AG04450 (cell line): ENCODE measurements at regions not wholly inside any gene's neighbourhood (a gene's known extent, or its start where the extent isn't known, plus 50 kb on each side); places are given as distances from the start of the nearest gene placed in this dataset.

Experiments
- CTCF ChIA-PET: fragments of 300-600, 350-600 bp; formaldehyde crosslinking; extraction: SDS; loops from one replicate; lab custom pipeline; 2022; ENCODE audit warnings: antibody characterized with exemption, inconsistent platforms; lab: Charles Lee
- POLR2A ChIA-PET: fragments of 350-600 bp; formaldehyde crosslinking; extraction: SDS; loops from one replicate; lab custom pipeline; 2021; ENCODE audit warnings: antibody characterized with exemption, inconsistent platforms; lab: Yijun Ruan, JAX
- DNase-seq: peaks from one replicate; pipeline ENCODE4 v3.0.0-alpha.2; 2011; ENCODE audit warnings: low read depth, low spot score
- H3K27ac ChIP-seq: one replicate; pipeline ENCODE4 v1.5.1; 2012; ENCODE audit warnings: low read depth, low read length, control low read depth
- H3K27me3 ChIP-seq: one replicate; pipeline ENCODE4 v1.6.0; 2012; ENCODE audit warnings: low read length; ENCODE audit not compliant: control insufficient read depth, insufficient read depth
- H3K4me3 ChIP-seq: 2 replicates; pipeline ENCODE4 v1.5.1; 2011; ENCODE audit warnings: mild to moderate bottlenecking, low read depth, low read length, control low read depth
- H3K9me3 ChIP-seq: 2 replicates; pipeline ENCODE4 v1.5.1; 2012; ENCODE audit warnings: low read length; ENCODE audit not compliant: control insufficient read depth, insufficient read depth
- TF ChIP-seq, protein P1 (sequence below): IDR thresholded peaks from 2 replicates; pipeline ENCODE4 v1.5.1; 2011; ENCODE audit warnings: low read depth, low read length, control low read depth, inconsistent platforms

- H3K4me3 ChIP-seq: no peak overlapping the region
- POLR2A ChIA-PET: interaction anchor here (0.6 to 1.2 kb wide), 2 partner anchors 57 to 72 kb away, joined by 3 read pairs; no protein-coding TSS in a partner anchor
Observed at GRCh38 chr12:124493809-124494750, 73.3 kb downstream of the NCOR2 start.

DNA sequence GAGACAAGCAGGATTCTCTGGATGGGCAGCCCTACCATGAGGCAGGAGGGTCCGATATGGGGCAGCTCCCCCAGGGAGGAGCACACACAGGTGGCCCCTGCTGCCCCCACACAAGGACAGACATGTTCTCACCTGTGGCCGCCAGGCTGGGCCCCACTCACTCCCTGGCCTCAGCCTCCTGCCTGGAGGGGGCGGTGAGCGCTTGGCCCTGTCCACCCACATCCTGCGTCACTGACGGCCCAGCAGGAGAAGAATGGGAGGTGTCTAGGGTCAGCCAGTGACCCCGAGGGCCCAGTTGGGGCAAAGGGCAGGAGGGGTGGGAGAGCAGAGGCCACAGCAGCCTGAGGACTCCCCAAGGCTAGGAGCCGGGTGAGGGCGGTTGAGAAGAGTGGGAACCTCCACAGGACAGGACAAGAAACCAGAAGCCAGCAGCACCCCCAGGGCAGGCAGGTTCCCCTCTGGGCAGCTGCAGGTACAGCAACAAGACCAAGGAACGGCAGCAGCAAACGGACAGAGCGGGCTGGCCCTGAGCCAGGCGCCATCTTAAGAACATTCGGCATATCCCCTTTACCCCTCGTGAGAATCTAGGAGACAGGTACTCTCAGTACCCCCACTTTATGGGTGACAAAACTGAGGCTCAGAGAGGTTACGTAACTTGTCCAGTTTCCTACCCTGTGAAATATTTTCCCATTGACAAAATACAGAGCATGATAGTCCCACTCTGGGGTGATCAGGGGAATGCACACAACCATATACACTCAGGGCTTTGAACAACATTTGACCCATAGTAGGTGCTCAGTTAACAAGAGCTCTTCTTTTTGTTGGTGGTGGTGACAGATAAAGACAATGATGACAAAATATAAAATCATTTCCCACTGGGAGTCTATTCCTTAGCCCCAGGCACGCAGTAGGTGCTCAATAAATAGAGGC is 74.3 kb downstream of the NCOR2 start:
- POLR2A ChIA-PET: no interaction called here

More at GRCh38 chr12:124493809-124494750, 73.3 kb downstream of the NCOR2 start:
- CTCF ChIA-PET: no interaction called here
- H3K9me3 ChIP-seq: no peaks in the 10 kb centered on the region; the same call in 1 of the 2 replicates
- H3K27me3 ChIP-seq: no peaks in the 10 kb centered on the region
- no peak for DNase-seq
- TF ChIP-seq, protein P1, sequence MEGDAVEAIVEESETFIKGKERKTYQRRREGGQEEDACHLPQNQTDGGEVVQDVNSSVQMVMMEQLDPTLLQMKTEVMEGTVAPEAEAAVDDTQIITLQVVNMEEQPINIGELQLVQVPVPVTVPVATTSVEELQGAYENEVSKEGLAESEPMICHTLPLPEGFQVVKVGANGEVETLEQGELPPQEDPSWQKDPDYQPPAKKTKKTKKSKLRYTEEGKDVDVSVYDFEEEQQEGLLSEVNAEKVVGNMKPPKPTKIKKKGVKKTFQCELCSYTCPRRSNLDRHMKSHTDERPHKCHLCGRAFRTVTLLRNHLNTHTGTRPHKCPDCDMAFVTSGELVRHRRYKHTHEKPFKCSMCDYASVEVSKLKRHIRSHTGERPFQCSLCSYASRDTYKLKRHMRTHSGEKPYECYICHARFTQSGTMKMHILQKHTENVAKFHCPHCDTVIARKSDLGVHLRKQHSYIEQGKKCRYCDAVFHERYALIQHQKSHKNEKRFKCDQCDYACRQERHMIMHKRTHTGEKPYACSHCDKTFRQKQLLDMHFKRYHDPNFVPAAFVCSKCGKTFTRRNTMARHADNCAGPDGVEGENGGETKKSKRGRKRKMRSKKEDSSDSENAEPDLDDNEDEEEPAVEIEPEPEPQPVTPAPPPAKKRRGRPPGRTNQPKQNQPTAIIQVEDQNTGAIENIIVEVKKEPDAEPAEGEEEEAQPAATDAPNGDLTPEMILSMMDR: no peak
- no peak overlapping the region for H3K27ac ChIP-seq

DNA sequence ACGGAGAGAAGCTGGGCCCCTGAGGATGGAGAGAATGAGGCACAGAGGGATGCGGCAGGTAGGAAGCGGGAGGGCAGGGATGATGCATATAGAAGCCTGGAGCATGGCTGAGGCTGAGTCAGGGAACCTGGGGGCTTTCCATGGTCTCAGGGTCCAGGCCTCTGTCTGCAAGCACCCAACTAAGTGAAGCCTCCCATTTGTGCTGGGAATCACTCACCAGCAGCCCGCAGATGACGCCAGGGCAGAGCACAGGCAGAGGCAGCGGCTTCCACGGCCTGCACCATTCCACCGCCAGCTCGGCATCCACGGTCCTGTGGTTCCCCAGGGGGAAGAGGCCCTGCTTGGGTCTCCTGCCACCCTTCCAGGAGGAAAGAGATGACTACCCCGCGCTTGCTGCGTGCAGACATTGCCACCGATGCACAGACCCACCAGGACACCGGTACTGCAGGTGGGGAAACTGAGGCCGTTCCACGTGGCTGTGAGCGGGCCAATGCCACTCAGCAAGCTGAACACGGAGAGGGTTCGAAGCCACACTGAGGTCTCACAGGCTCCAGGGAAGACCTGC is 75.5 kb downstream of the NCOR2 start:
- CTCF ChIA-PET: no interaction called here
- Histone ChIP-seq H3K27me3 (no peaks in the 10 kb centered on the region), H3K4me3 (no peak overlapping the region), H3K9me3 (no peaks in the 10 kb centered on the region; the same call in 1 of the 2 replicates), H3K27ac (no peak overlapping the region)
- TF ChIP-seq, protein P1: no peak
- POLR2A ChIA-PET: interaction anchor here (0.8 kb wide), 1 partner anchor 27 kb away, joined by 3 read pairs; no protein-coding TSS in a partner anchor
- no peak for DNase-seq

More for the DNA sequence above, 74.3 kb downstream of the NCOR2 start:
- no peaks in the 10 kb centered on the region for H3K27me3 ChIP-seq
- no peaks in the 10 kb centered on the region; the same call in 1 of the 2 replicates for H3K9me3 ChIP-seq
- no peak overlapping the region for H3K27ac ChIP-seq
- CTCF ChIA-PET: no interaction called here
- no peak for DNase-seq
- no peak overlapping the region for H3K4me3 ChIP-seq
- TF ChIP-seq, protein P1: no peak

DNA sequence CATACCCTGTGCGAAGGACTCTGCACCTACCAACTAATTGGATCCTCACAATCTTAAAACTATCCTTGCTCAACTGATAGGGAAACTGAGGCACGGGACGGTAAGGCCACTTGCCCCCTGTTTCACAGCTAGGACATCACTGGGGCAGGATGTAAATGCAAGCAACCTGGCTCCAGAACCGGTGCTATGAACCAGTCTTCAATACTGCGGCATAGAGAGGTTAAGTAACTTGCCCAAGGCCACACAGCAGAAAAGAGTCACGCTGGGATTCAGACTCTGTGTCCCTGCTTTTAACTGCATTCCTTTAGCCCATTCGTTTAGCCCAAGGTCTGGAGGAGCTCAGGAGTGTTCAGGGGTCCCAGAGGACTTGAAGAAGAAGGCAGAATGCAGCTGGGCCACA is 76.1 kb downstream of the NCOR2 start:
- no peak overlapping the region for H3K4me3 ChIP-seq
- POLR2A ChIA-PET: interaction anchor here (0.8 kb wide), 1 partner anchor 28 kb away, joined by 3 read pairs; no protein-coding TSS in a partner anchor

More for the DNA sequence above, 76.1 kb downstream of the NCOR2 start:
- H3K27ac ChIP-seq: no peak overlapping the region
- H3K27me3 ChIP-seq: no peaks in the 10 kb centered on the region
- CTCF ChIA-PET: interaction anchor here (0.5 kb wide), 1 partner anchor 7 kb away, joined by 3 read pairs; no protein-coding TSS in a partner anchor
- H3K9me3 ChIP-seq: no peaks in the 10 kb centered on the region; the same call in 1 of the 2 replicates
- DNase-seq: no peak
- TF ChIP-seq, protein P1: no peak
